ENCODE measurements at regions not wholly inside any gene's neighbourhood (a gene's known extent, or its start where the extent isn't known, plus 50 kb on each side); places are given as distances from the start of the nearest gene placed in this dataset.

- DNase-seq, result no peak
Observed at GRCh38 chr3:25313286-25313685, 114.8 kb upstream of the RARB start.

GRCh38 chr3:25324954-25325655 is 103.0 kb upstream of the RARB start:
- DNase-seq, result no peak

GRCh38 chr3:25335356-25335755 is 92.7 kb upstream of the RARB start:
- no peak for DNase-seq

GRCh38 chr3:25338158-25338725 is 89.8 kb upstream of the RARB start:
- DNase-seq, result no peak

- DNase-seq, result no peak
Observed at GRCh38 chr3:25339225-25339624, 88.8 kb upstream of the RARB start.

GRCh38 chr3:25344670-25345069 is 83.4 kb upstream of the RARB start:
- no peak for DNase-seq

GRCh38 chr3:25349095-25349494 is 79.0 kb upstream of the RARB start:
- no peak for DNase-seq

- no peak for DNase-seq
Observed at GRCh38 chr3:25349828-25350724, 78.0 kb upstream of the RARB start.

- DNase-seq, result no peak
Observed at GRCh38 chr3:25350725-25351114, 77.3 kb upstream of the RARB start.

GRCh38 chr3:25354071-25354470 is 74.0 kb upstream of the RARB start:
- no peak for DNase-seq

- no peak for DNase-seq
Observed at GRCh38 chr3:25355034-25355885, 72.8 kb upstream of the RARB start.

GRCh38 chr3:25355998-25356397 is 72.1 kb upstream of the RARB start:
- no peak for DNase-seq

- DNase-seq, result no peak
Observed at GRCh38 chr3:25362118-25362517, 65.9 kb upstream of the RARB start.

GRCh38 chr3:25365636-25366035 is 62.4 kb upstream of the RARB start:
- DNase-seq, result no peak

GRCh38 chr3:25367025-25367424 is 61.0 kb upstream of the RARB start:
- no peak for DNase-seq

- DNase-seq, result no peak
Observed at GRCh38 chr3:25372167-25372566, 55.9 kb upstream of the RARB start.

GRCh38 chr3:25376340-25376739 is 51.7 kb upstream of the RARB start:
- DNase-seq, result no peak

- DNase-seq, result no peak
Observed at GRCh38 chr3:25377042-25377441, 51.0 kb upstream of the RARB start.

Measured in CD4-positive, alpha-beta T cell treated with Interleukin-12 subunit alpha and Interleukin-12 subunit beta, for 1 hour (primary cell).